ENCODE measurements at regions not wholly inside any gene's neighbourhood (a gene's known extent, or its start where the extent isn't known, plus 50 kb on each side); places are given as distances from the start of the nearest gene placed in this dataset.

GRCh38 chr6:4282926-4283325 lies 147.6 kb upstream of the ECI2 start:
- Histone ChIP-seq H3K9me3 (no peaks in the 10 kb centered on the region), H3K4me1 (peaks cover 6 to 14% (median 12%) of the 10 kb centered on the region in 4 donors), H3K27ac (no peak overlapping the region), H3K4me3 (no peak overlapping the region), H3K27me3 (peaks cover 0 to 16% (median 11%) of the 10 kb centered on the region in 3 donors), H3K36me3 (no peaks in the 10 kb centered on the region)
- TF ChIP-seq POLR2A (IDR thresholded peaks at IDR 0.05) (no peak), EP300 (IDR thresholded peaks at IDR 0.05) (no peak), POLR2AphosphoS5 (IDR thresholded peaks at IDR 0.05) (no peak), CTCF (IDR thresholded peaks at IDR 0.05) (no peak)
- intact Hi-C loops (cut with DNase I; ENCODE audit: low total_unique reads) = no loop called here
- WGBS, 5 donors = 60 to 71% (median 62%) methylated on average over 4 of the region's 4 CpGs
- DNase-seq = no peak

GRCh38 chr6:4281341-4282293 lies 146.2 kb upstream of the ECI2 start:
- H3K4me3 ChIP-seq = peak overlapping the region; percentile 32 to 50 (median 38)
- peak; percentile 56 to 93 for DNase-seq
- 22 to 24% (median 23%) methylated on average over 36 to 46 of the region's 46 CpGs for WGBS, 5 donors
- peaks cover 6 to 14% (median 12%) of the 10 kb centered on the region in 4 donors for H3K4me1 ChIP-seq
- H3K9me3 ChIP-seq = no peaks in the 10 kb centered on the region
- intact Hi-C loops (cut with DNase I; ENCODE audit: low total_unique reads) = no loop called here
- no peak overlapping the region for H3K27ac ChIP-seq
- no peak for TF ChIP-seq EP300 (IDR thresholded peaks at IDR 0.05)
- peak in 5 of 7 experiments; percentile 10 to 40 (median 22) for TF ChIP-seq CTCF (IDR thresholded peaks at IDR 0.05)
- no peak for TF ChIP-seq POLR2A (IDR thresholded peaks at IDR 0.05)
- TF ChIP-seq POLR2AphosphoS5 (IDR thresholded peaks at IDR 0.05) = peak in 1 of 3 donors; percentile 66
- no peaks in the 10 kb centered on the region for H3K36me3 ChIP-seq
- H3K27me3 ChIP-seq = peaks cover 0 to 16% (median 11%) of the 10 kb centered on the region in 3 donors

- H3K27ac ChIP-seq = no peak overlapping the region
- WGBS, 5 donors = 19 to 62% (median 40%) methylated on average over 1 of the region's 1 CpG
- H3K4me3 ChIP-seq = no peak overlapping the region
- no peaks in the 10 kb centered on the region for H3K9me3 ChIP-seq
- peaks cover 6 to 14% (median 12%) of the 10 kb centered on the region in 4 donors for H3K4me1 ChIP-seq
- TF ChIP-seq EP300 (IDR thresholded peaks at IDR 0.05) = no peak
- TF ChIP-seq POLR2A (IDR thresholded peaks at IDR 0.05) = no peak
- TF ChIP-seq CTCF (IDR thresholded peaks at IDR 0.05) = no peak
- TF ChIP-seq POLR2AphosphoS5 (IDR thresholded peaks at IDR 0.05) = no peak
- intact Hi-C loops (cut with DNase I; ENCODE audit: low total_unique reads) = no loop called here
- peaks cover 0 to 16% (median 11%) of the 10 kb centered on the region in 3 donors for H3K27me3 ChIP-seq
- peak in 1 of 2 donors; percentile 65 for DNase-seq
- no peaks in the 10 kb centered on the region for H3K36me3 ChIP-seq
Measured at GRCh38 chr6:4280707-4281106, 145.3 kb upstream of the ECI2 start.

- intact Hi-C loops (cut with DNase I; ENCODE audit: low total_unique reads) = no loop called here
- 93 to 96% (median 95%) methylated on average over 7 of the region's 7 CpGs for WGBS, 5 donors
- TF ChIP-seq EP300 (IDR thresholded peaks at IDR 0.05) (no peak), POLR2AphosphoS5 (IDR thresholded peaks at IDR 0.05) (no peak)
- H3K4me3 ChIP-seq = no peak overlapping the region
- no peak overlapping the region for H3K27ac ChIP-seq
- peaks cover 6 to 14% (median 12%) of the 10 kb centered on the region in 4 donors for H3K4me1 ChIP-seq
- no peaks in the 10 kb centered on the region for H3K9me3 ChIP-seq
- no peaks in the 10 kb centered on the region for H3K36me3 ChIP-seq
- DNase-seq = no peak
- H3K27me3 ChIP-seq = peaks cover 0 to 16% (median 11%) of the 10 kb centered on the region in 3 donors
Measured at GRCh38 chr6:4280031-4280430, 144.7 kb upstream of the ECI2 start.

Data from stomach (tissue), 8 donors.